HFFc6 (cell line): ENCODE measurements at regions not wholly inside any gene's neighbourhood (a gene's known extent, or its start where the extent isn't known, plus 50 kb on each side); places are given as distances from the start of the nearest gene placed in this dataset.

ENCODE experiments used
- DNase-seq: peaks from one replicate; pipeline ENCODE4 v3.0.0-alpha.2; 2018
- H3K27ac Mint-ChIP-seq: 2 replicates; pipeline ENCODE4 v1.8.0; 2020; ENCODE audit warnings: mild to moderate bottlenecking, mixed read lengths
- H3K27me3 Mint-ChIP-seq: 2 replicates; pipeline ENCODE4 v1.8.0; 2021; ENCODE audit warnings: mild to moderate bottlenecking, moderate library complexity, mixed read lengths; ENCODE audit not compliant: insufficient read depth
- H3K36me3 Mint-ChIP-seq: 2 replicates; pipeline ENCODE4 v1.8.0; 2021; ENCODE audit warnings: low read depth, mixed read lengths
- H3K4me1 Mint-ChIP-seq: 2 replicates; pipeline ENCODE4 v1.8.0; 2020; ENCODE audit warnings: low read depth, mixed read lengths
- H3K4me3 Mint-ChIP-seq: 2 replicates; pipeline ENCODE4 v1.8.0; 2020; ENCODE audit warnings: mild to moderate bottlenecking, moderate library complexity, mixed read lengths
- H3K9me3 Mint-ChIP-seq: 2 replicates; pipeline ENCODE4 v1.8.0; 2020; ENCODE audit warnings: mild to moderate bottlenecking, mixed read lengths
- TF ChIP-seq, protein P1 (sequence below): fragments of 200-600 bp; sonication (generic); IDR thresholded peaks from 2 replicates; pipeline ENCODE4 v1.5.0; 2021; ENCODE audit warnings: antibody characterized with exemption, mild to moderate bottlenecking

DNA sequence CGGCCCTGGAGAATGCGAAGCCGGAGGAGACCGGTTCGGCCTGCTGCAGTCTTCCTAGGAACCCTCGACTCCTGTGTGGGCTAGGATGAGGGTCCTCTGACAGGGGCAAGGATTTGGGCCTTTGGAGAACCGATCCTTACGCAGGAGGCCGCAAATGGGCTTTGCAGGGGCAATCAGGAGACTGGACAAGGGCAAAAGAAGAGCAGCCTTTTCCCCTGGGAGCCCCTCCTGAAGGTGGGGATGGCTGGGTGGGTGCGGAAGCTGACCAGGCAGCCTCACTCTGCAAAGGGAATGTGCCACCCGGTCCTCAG lies 111.7 kb downstream of the NAV1 start:
- H3K9me3 Mint-ChIP-seq, result no peaks in the 10 kb centered on the region
- peak overlapping the region; percentile 93 for H3K4me3 Mint-ChIP-seq
- TF ChIP-seq, protein P1, sequence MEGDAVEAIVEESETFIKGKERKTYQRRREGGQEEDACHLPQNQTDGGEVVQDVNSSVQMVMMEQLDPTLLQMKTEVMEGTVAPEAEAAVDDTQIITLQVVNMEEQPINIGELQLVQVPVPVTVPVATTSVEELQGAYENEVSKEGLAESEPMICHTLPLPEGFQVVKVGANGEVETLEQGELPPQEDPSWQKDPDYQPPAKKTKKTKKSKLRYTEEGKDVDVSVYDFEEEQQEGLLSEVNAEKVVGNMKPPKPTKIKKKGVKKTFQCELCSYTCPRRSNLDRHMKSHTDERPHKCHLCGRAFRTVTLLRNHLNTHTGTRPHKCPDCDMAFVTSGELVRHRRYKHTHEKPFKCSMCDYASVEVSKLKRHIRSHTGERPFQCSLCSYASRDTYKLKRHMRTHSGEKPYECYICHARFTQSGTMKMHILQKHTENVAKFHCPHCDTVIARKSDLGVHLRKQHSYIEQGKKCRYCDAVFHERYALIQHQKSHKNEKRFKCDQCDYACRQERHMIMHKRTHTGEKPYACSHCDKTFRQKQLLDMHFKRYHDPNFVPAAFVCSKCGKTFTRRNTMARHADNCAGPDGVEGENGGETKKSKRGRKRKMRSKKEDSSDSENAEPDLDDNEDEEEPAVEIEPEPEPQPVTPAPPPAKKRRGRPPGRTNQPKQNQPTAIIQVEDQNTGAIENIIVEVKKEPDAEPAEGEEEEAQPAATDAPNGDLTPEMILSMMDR, result no peak
- peaks cover 24% of the 10 kb centered on the region for H3K36me3 Mint-ChIP-seq
- H3K27me3 Mint-ChIP-seq, result peaks cover 6% of the 10 kb centered on the region
- H3K4me1 Mint-ChIP-seq, result peaks cover 73% of the 10 kb centered on the region
- DNase-seq, result no peak
- peak overlapping the region; percentile 88 for H3K27ac Mint-ChIP-seq

- H3K4me3 Mint-ChIP-seq, result peak overlapping the region; percentile 93; the same call in 1 of the 2 replicates
- H3K4me1 Mint-ChIP-seq, result peaks cover 73% of the 10 kb centered on the region
- peaks cover 4% of the 10 kb centered on the region; the same call in 1 of the 2 replicates for H3K27me3 Mint-ChIP-seq
- peaks cover 20% of the 10 kb centered on the region for H3K36me3 Mint-ChIP-seq
- H3K9me3 Mint-ChIP-seq, result no peaks in the 10 kb centered on the region
- no peak for DNase-seq
- TF ChIP-seq, protein P1, result no peak
- peak overlapping the region; percentile 88; the same call in 1 of the 2 replicates for H3K27ac Mint-ChIP-seq
Measured at GRCh38 chr1:201652181-201652580, 113.3 kb downstream of the NAV1 start.

GRCh38 chr1:201653233-201653632 lies 114.3 kb downstream of the NAV1 start:
- no peak for DNase-seq
- Mint-ChIP-seq H3K27ac (peak overlapping the region; percentile 50), H3K9me3 (no peaks in the 10 kb centered on the region), H3K27me3 (peaks cover 7% of the 10 kb centered on the region), H3K36me3 (peaks cover 20% of the 10 kb centered on the region), H3K4me3 (no peak overlapping the region), H3K4me1 (peaks cover 73% of the 10 kb centered on the region)
- TF ChIP-seq, protein P1, result no peak

- Mint-ChIP-seq H3K27me3 (peaks cover 9% of the 10 kb centered on the region), H3K4me1 (peaks cover 79% of the 10 kb centered on the region), H3K9me3 (no peaks in the 10 kb centered on the region), H3K27ac (peak overlapping the region; percentile 50), H3K36me3 (peaks cover 20% of the 10 kb centered on the region), H3K4me3 (no peak overlapping the region)
- TF ChIP-seq, protein P1, result no peak
- no peak for DNase-seq
Measured at GRCh38 chr1:201653883-201654282, 115.0 kb downstream of the NAV1 start.

DNA sequence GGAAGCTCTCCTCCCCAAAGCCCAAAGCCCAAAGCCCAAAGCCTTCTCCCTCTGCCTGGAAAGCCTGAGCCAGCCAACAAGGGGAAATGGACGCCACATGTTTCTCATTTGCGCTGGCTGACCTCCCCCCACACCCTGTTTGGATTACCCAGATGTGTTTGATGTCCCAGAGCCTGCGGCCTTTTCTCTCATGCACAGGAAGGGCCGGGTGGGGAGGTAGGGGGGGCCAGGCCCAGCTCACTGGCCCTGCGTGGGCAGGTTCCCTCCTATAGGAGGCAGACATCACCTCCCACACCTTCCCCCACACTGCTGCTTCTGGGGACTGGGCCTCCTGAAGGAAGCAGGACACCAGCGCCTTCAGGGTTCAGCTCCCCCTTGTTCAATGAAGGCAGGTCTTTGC lies 116.3 kb downstream of the NAV1 start:
- Mint-ChIP-seq H3K27ac (peak overlapping the region; percentile 89), H3K27me3 (peaks cover 9% of the 10 kb centered on the region), H3K4me3 (peak overlapping the region; percentile 56), H3K9me3 (no peaks in the 10 kb centered on the region), H3K36me3 (peaks cover 24% of the 10 kb centered on the region), H3K4me1 (peaks cover 89% of the 10 kb centered on the region)
- DNase-seq, result peak; percentile 81
- TF ChIP-seq, protein P1, result peak; percentile 69

GRCh38 chr1:201655910-201656309 lies 117.0 kb downstream of the NAV1 start:
- H3K27ac Mint-ChIP-seq, result peak overlapping the region; percentile 89
- peaks cover 18% of the 10 kb centered on the region for H3K36me3 Mint-ChIP-seq
- H3K4me3 Mint-ChIP-seq, result peak overlapping the region; percentile 51
- TF ChIP-seq, protein P1, result no peak
- H3K4me1 Mint-ChIP-seq, result peaks cover 90% of the 10 kb centered on the region
- no peaks in the 10 kb centered on the region for H3K9me3 Mint-ChIP-seq
- DNase-seq, result no peak
- H3K27me3 Mint-ChIP-seq, result peaks cover 9% of the 10 kb centered on the region
